Stimulated activated naive CD8-positive, alpha-beta T cell treated with anti-CD3 and anti-CD28 coated beads, Interleukin-15, Interleukin-2, amounts not matched to agents 100 ng/mL and 50 ng/mL, for 24 hours (primary cell): ENCODE measurements at regions not wholly inside any gene's neighbourhood (a gene's known extent, or its start where the extent isn't known, plus 50 kb on each side); places are given as distances from the start of the nearest gene placed in this dataset.

Source experiments
- H3K27ac Mint-ChIP-seq: one replicate; pipeline ENCODE4 v1.8.0; 2021; ENCODE audit warnings: mild to moderate bottlenecking, mixed read lengths
- H3K27me3 Mint-ChIP-seq: one replicate; pipeline ENCODE4 v1.8.0; 2021; ENCODE audit warnings: mixed read lengths
- H3K36me3 Mint-ChIP-seq: one replicate; pipeline ENCODE4 v1.8.0; 2021; ENCODE audit warnings: low read depth, mixed read lengths
- H3K4me1 Mint-ChIP-seq: one replicate; pipeline ENCODE4 v1.8.0; 2021; ENCODE audit warnings: low read depth, mixed read lengths
- H3K4me3 Mint-ChIP-seq: one replicate; pipeline ENCODE4 v1.8.0; 2021; ENCODE audit warnings: mild to moderate bottlenecking, mixed read lengths
- H3K9me3 Mint-ChIP-seq: one replicate; pipeline ENCODE4 v1.8.0; 2021; ENCODE audit warnings: mixed read lengths

- Mint-ChIP-seq H3K4me1 (no peaks in the 10 kb centered on the region), H3K36me3 (no peaks in the 10 kb centered on the region), H3K9me3 (no peaks in the 10 kb centered on the region), H3K27ac (no peak overlapping the region), H3K27me3 (peaks cover 13% of the 10 kb centered on the region), H3K4me3 (no peak overlapping the region)
These were observed 555.5 kb upstream of the TNP1 start for GRCh38 chr2:217415316-217415715.

- H3K4me3 Mint-ChIP-seq = no peak overlapping the region
- no peaks in the 10 kb centered on the region for H3K9me3 Mint-ChIP-seq
- no peaks in the 10 kb centered on the region for H3K36me3 Mint-ChIP-seq
- H3K27me3 Mint-ChIP-seq = peaks cover 13% of the 10 kb centered on the region
- no peak overlapping the region for H3K27ac Mint-ChIP-seq
- H3K4me1 Mint-ChIP-seq = no peaks in the 10 kb centered on the region
These were observed 554.6 kb upstream of the TNP1 start for GRCh38 chr2:217414429-217414828.

- Mint-ChIP-seq H3K36me3 (no peaks in the 10 kb centered on the region), H3K4me1 (no peaks in the 10 kb centered on the region), H3K9me3 (no peaks in the 10 kb centered on the region), H3K4me3 (no peak overlapping the region), H3K27ac (no peak overlapping the region), H3K27me3 (peaks cover 9% of the 10 kb centered on the region)
These were observed 553.3 kb upstream of the TNP1 start for GRCh38 chr2:217413193-217413592.

GRCh38 chr2:217412721-217413120 lies 552.9 kb upstream of the TNP1 start:
- Mint-ChIP-seq H3K4me1 (no peaks in the 10 kb centered on the region), H3K27ac (no peak overlapping the region), H3K9me3 (no peaks in the 10 kb centered on the region), H3K4me3 (no peak overlapping the region), H3K27me3 (peaks cover 8% of the 10 kb centered on the region), H3K36me3 (no peaks in the 10 kb centered on the region)

- H3K27me3 Mint-ChIP-seq = peaks cover 4% of the 10 kb centered on the region
- H3K4me3 Mint-ChIP-seq = no peak overlapping the region
- H3K9me3 Mint-ChIP-seq = no peaks in the 10 kb centered on the region
- H3K4me1 Mint-ChIP-seq = no peaks in the 10 kb centered on the region
- H3K36me3 Mint-ChIP-seq = no peaks in the 10 kb centered on the region
- H3K27ac Mint-ChIP-seq = no peak overlapping the region
These were observed 552.4 kb upstream of the TNP1 start for GRCh38 chr2:217412277-217412676.

GRCh38 chr2:217410681-217410960 lies 550.8 kb upstream of the TNP1 start:
- Mint-ChIP-seq H3K27ac (no peak overlapping the region), H3K9me3 (peaks cover 3% of the 10 kb centered on the region), H3K4me3 (no peak overlapping the region), H3K36me3 (no peaks in the 10 kb centered on the region), H3K4me1 (no peaks in the 10 kb centered on the region), H3K27me3 (no peaks in the 10 kb centered on the region)

GRCh38 chr2:217409949-217410680 lies 550.3 kb upstream of the TNP1 start:
- H3K4me3 Mint-ChIP-seq = no peak overlapping the region
- H3K9me3 Mint-ChIP-seq = peaks cover 3% of the 10 kb centered on the region
- no peaks in the 10 kb centered on the region for H3K27me3 Mint-ChIP-seq
- no peaks in the 10 kb centered on the region for H3K4me1 Mint-ChIP-seq
- H3K36me3 Mint-ChIP-seq = no peaks in the 10 kb centered on the region
- no peak overlapping the region for H3K27ac Mint-ChIP-seq

GRCh38 chr2:217407362-217407761 lies 547.5 kb upstream of the TNP1 start:
- peaks cover 3% of the 10 kb centered on the region for H3K9me3 Mint-ChIP-seq
- H3K4me1 Mint-ChIP-seq = peaks cover 3% of the 10 kb centered on the region
- H3K27me3 Mint-ChIP-seq = no peaks in the 10 kb centered on the region
- H3K4me3 Mint-ChIP-seq = no peak overlapping the region
- H3K36me3 Mint-ChIP-seq = no peaks in the 10 kb centered on the region
- no peak overlapping the region for H3K27ac Mint-ChIP-seq

- H3K27ac Mint-ChIP-seq = no peak overlapping the region
- H3K9me3 Mint-ChIP-seq = peaks cover 7% of the 10 kb centered on the region
- H3K27me3 Mint-ChIP-seq = no peaks in the 10 kb centered on the region
- peaks cover 17% of the 10 kb centered on the region for H3K4me1 Mint-ChIP-seq
- H3K36me3 Mint-ChIP-seq = no peaks in the 10 kb centered on the region
- H3K4me3 Mint-ChIP-seq = no peak overlapping the region
These were observed 544.4 kb upstream of the TNP1 start for GRCh38 chr2:217404236-217404760.

GRCh38 chr2:217402761-217403383 lies 543.0 kb upstream of the TNP1 start:
- H3K36me3 Mint-ChIP-seq = peaks cover 3% of the 10 kb centered on the region
- H3K4me3 Mint-ChIP-seq = no peak overlapping the region
- H3K27ac Mint-ChIP-seq = peak overlapping the region; percentile 56
- H3K4me1 Mint-ChIP-seq = peaks cover 26% of the 10 kb centered on the region
- H3K9me3 Mint-ChIP-seq = peaks cover 11% of the 10 kb centered on the region
- H3K27me3 Mint-ChIP-seq = no peaks in the 10 kb centered on the region

GRCh38 chr2:217402144-217402543 lies 542.3 kb upstream of the TNP1 start:
- Mint-ChIP-seq H3K27me3 (no peaks in the 10 kb centered on the region), H3K27ac (peak overlapping the region; percentile 56), H3K9me3 (peaks cover 11% of the 10 kb centered on the region), H3K4me3 (no peak overlapping the region), H3K36me3 (peaks cover 3% of the 10 kb centered on the region), H3K4me1 (peaks cover 26% of the 10 kb centered on the region)

- Mint-ChIP-seq H3K27ac (no peak overlapping the region), H3K27me3 (no peaks in the 10 kb centered on the region), H3K4me1 (peaks cover 26% of the 10 kb centered on the region), H3K4me3 (no peak overlapping the region), H3K36me3 (peaks cover 3% of the 10 kb centered on the region), H3K9me3 (peaks cover 8% of the 10 kb centered on the region)
These were observed 539.4 kb upstream of the TNP1 start for GRCh38 chr2:217399291-217399690.

- peaks cover 3% of the 10 kb centered on the region for H3K36me3 Mint-ChIP-seq
- no peaks in the 10 kb centered on the region for H3K27me3 Mint-ChIP-seq
- H3K4me3 Mint-ChIP-seq = no peak overlapping the region
- H3K9me3 Mint-ChIP-seq = peaks cover 8% of the 10 kb centered on the region
- H3K4me1 Mint-ChIP-seq = peaks cover 26% of the 10 kb centered on the region
- H3K27ac Mint-ChIP-seq = peak overlapping the region; percentile 86
These were observed 539.0 kb upstream of the TNP1 start for GRCh38 chr2:217398860-217399259.

- peaks cover 3% of the 10 kb centered on the region for H3K36me3 Mint-ChIP-seq
- no peak overlapping the region for H3K27ac Mint-ChIP-seq
- peaks cover 26% of the 10 kb centered on the region for H3K4me1 Mint-ChIP-seq
- no peaks in the 10 kb centered on the region for H3K27me3 Mint-ChIP-seq
- H3K9me3 Mint-ChIP-seq = peaks cover 10% of the 10 kb centered on the region
- H3K4me3 Mint-ChIP-seq = no peak overlapping the region
These were observed 538.2 kb upstream of the TNP1 start for GRCh38 chr2:217398101-217398500.

- Mint-ChIP-seq H3K9me3 (peaks cover 21% of the 10 kb centered on the region), H3K4me3 (no peak overlapping the region), H3K36me3 (peaks cover 4% of the 10 kb centered on the region), H3K27ac (no peak overlapping the region), H3K4me1 (peaks cover 16% of the 10 kb centered on the region), H3K27me3 (no peaks in the 10 kb centered on the region)
These were observed 536.7 kb upstream of the TNP1 start for GRCh38 chr2:217396586-217396985.

- peaks cover 16% of the 10 kb centered on the region for H3K4me1 Mint-ChIP-seq
- H3K36me3 Mint-ChIP-seq = peaks cover 8% of the 10 kb centered on the region
- no peak overlapping the region for H3K4me3 Mint-ChIP-seq
- H3K9me3 Mint-ChIP-seq = peaks cover 23% of the 10 kb centered on the region
- H3K27ac Mint-ChIP-seq = no peak overlapping the region
- no peaks in the 10 kb centered on the region for H3K27me3 Mint-ChIP-seq
These were observed 536.3 kb upstream of the TNP1 start for GRCh38 chr2:217396165-217396564.
